GM12878 (cell line): ENCODE measurements at regions not wholly inside any gene's neighbourhood (a gene's known extent, or its start where the extent isn't known, plus 50 kb on each side); places are given as distances from the start of the nearest gene placed in this dataset.

Experiments
- ATAC-seq: fragments of 200-7000 bp; cut with Tn5 transposase; 3 replicates; pipeline ENCODE4 v1.9.1; 2020; ENCODE audit warnings: mild to moderate bottlenecking, moderate library complexity
- BruUV-seq: library from RNA; stranded (reverse); fragments of 400-500 nt; replicated peaks from 2 replicates; lab custom pipeline; 2021; lab: Mats Ljungman, UMichigan
- CTCF ChIA-PET: fragments of 300-600 bp; sonication (Branson Sonifier 250); formaldehyde crosslinking; extraction: SDS; loops from one replicate; lab custom pipeline; 2021; ENCODE audit warnings: inconsistent platforms; lab: Yijun Ruan, JAX
- POLR2A ChIA-PET: fragments of 350-600 bp; formaldehyde crosslinking; extraction: SDS; loops from one replicate; lab custom pipeline; 2021; ENCODE audit warnings: inconsistent platforms; lab: Charles Lee
- RAD21 ChIA-PET: fragments of 300-600 bp; sonication (Branson Sonifier 250); formaldehyde crosslinking; loops from one replicate; lab custom pipeline; 2023; ENCODE audit warnings: antibody characterized with exemption; ENCODE audit not compliant: unreplicated experiment; lab: Charles Lee
- SMC1A ChIA-PET: fragments of 300-600 bp; sonication (Branson Sonifier 250); formaldehyde crosslinking; loops from one replicate; lab custom pipeline; 2023; ENCODE audit not compliant: unreplicated experiment, uncharacterized antibody; lab: Charles Lee
- DNase-seq: peaks from one replicate; pipeline ENCODE4 v3.0.0-alpha.2; 2011; ENCODE audit warnings: low read depth, low spot score
- FAIRE-seq: peaks from 3 replicates; lab custom pipeline; 2011; peaks lifted over from hg19 to GRCh38; lab: Jason Lieb, UNC
- H2AFZ ChIP-seq: 2 replicates; pipeline ENCODE4 v1.6.0; 2011; ENCODE audit warnings: low read depth, low read length, control low read depth; ENCODE audit not compliant: control insufficient read depth
- H3K27ac ChIP-seq: 2 replicates; pipeline ENCODE4 v1.5.1; 2011; ENCODE audit warnings: control low read depth; ENCODE audit not compliant: control insufficient read depth, insufficient read depth
- H3K27me3 ChIP-seq, 2 experiments: replicated peaks in 1 of 2; 2 replicates each; pipeline versions ENCODE4 v1.6.0 to v1.6.1; 2011; ENCODE audit warnings: low read length in 1 of 2; ENCODE audit not compliant: control insufficient read depth in 2 of 2, insufficient read depth in 2 of 2
- H3K36me3 ChIP-seq, 2 experiments: 2 replicates each; pipeline ENCODE4 v1.5.1; 2011; ENCODE audit warnings: low read length in 1 of 2; ENCODE audit not compliant: control insufficient read depth in 2 of 2, insufficient read depth in 2 of 2
- H3K4me1 ChIP-seq: 2 replicates; pipeline ENCODE4 v1.6.1; 2011; ENCODE audit warnings: mild to moderate bottlenecking, low read length, moderate library complexity, mixed read lengths; ENCODE audit not compliant: control insufficient read depth, insufficient read depth
- H3K4me2 ChIP-seq: 2 replicates; pipeline ENCODE4 v1.6.0; 2011; ENCODE audit warnings: control low read depth; ENCODE audit not compliant: control insufficient read depth, insufficient read depth
- H3K4me3 ChIP-seq: fragments of 200-600 bp; sonication (generic); 2 replicates; pipeline ENCODE4 v1.5.1; 2016
- H3K79me2 ChIP-seq: 2 replicates; pipeline ENCODE4 v1.6.0; 2011; ENCODE audit warnings: low read length; ENCODE audit not compliant: control insufficient read depth, insufficient read depth
- H3K9ac ChIP-seq: 2 replicates; pipeline ENCODE4 v1.8.0; 2011; ENCODE audit warnings: low read length, control low read depth, mixed read lengths; ENCODE audit not compliant: control insufficient read depth, insufficient read depth
- H3K9me3 ChIP-seq: replicated peaks from 3 replicates; pipeline ENCODE4 v1.5.1; 2011; ENCODE audit warnings: mild to moderate bottlenecking, low read length; ENCODE audit not compliant: control insufficient read depth, insufficient read depth
- H4K20me1 ChIP-seq: 2 replicates; pipeline ENCODE4 v1.6.0; 2011; ENCODE audit not compliant: control insufficient read depth, insufficient read depth
- BRCA1 ChIP-seq: IDR thresholded peaks from 2 replicates; pipeline ENCODE4 v1.6.1; 2011; ENCODE audit warnings: low read depth, low read length, improper control_type of control experiment
- FOS ChIP-seq: IDR thresholded peaks from 3 replicates; pipeline ENCODE4 v1.6.1; 2011; ENCODE audit warnings: borderline replicate concordance; ENCODE audit not compliant: insufficient read length; ENCODE audit errors: extremely low read depth
- HDGF ChIP-seq: fragments of 450-650 bp; IDR thresholded peaks from 2 replicates; pipeline ENCODE4 v1.6.1; 2016; ENCODE audit warnings: antibody characterized with exemption
- JUND ChIP-seq: IDR thresholded peaks from 2 replicates; pipeline ENCODE4 v1.6.1; 2012; ENCODE audit warnings: low read depth, mild to moderate bottlenecking, low read length, improper control_type of control experiment, moderate library complexity
- KLF5 ChIP-seq: fragments of 450-650 bp; IDR thresholded peaks from 2 replicates; pipeline ENCODE4 v1.6.1; 2014; ENCODE audit warnings: mild to moderate bottlenecking; ENCODE audit not compliant: partially characterized antibody
- MYC ChIP-seq: IDR thresholded peaks from 2 replicates; pipeline ENCODE4 v1.6.1; 2011; ENCODE audit warnings: mild to moderate bottlenecking, low read length, moderate library complexity, inconsistent platforms; ENCODE audit not compliant: insufficient read depth, insufficient replicate concordance, insufficient read length, severe bottlenecking
- PML ChIP-seq: IDR thresholded peaks from 2 replicates; pipeline ENCODE4 v1.6.1; 2012; ENCODE audit warnings: low read length, inconsistent platforms
- POLR2A ChIP-seq: IDR thresholded peaks from 2 replicates; pipeline ENCODE4 v1.6.1; 2011; ENCODE audit warnings: low read depth, mild to moderate bottlenecking, low read length
- RELA ChIP-seq: fragments of 450-650 bp; IDR thresholded peaks from 2 replicates; pipeline ENCODE4 v1.8.0; 2014; ENCODE audit warnings: borderline replicate concordance; ENCODE audit not compliant: partially characterized antibody
- TCF7 ChIP-seq: IDR thresholded peaks from 2 replicates; pipeline ENCODE4 v1.6.1; 2014; ENCODE audit warnings: antibody characterized with exemption, borderline replicate concordance
- WGBS: methylation state at CpG from one replicate; pipeline ENCODE4 v1.1.6; 2016; ENCODE audit warnings: low lambda C conversion rate; ENCODE audit not compliant: insufficient replicate concordance, insufficient coverage; ENCODE audit errors: missing lambda C conversion rate; 5-methylcytosine and 5-hydroxymethylcytosine counted together
- in situ Hi-C: fragments of 300-500 bp; cut with MboI; formaldehyde crosslinking; loops from 9 replicates; pipeline ENCODE4 v1.14.3; 2018; ENCODE audit warnings: mixed read lengths
- intact Hi-C: fragments of 100-400 bp; cut with micrococcal nuclease; formaldehyde crosslinking; loops from one replicate; pipeline ENCODE4 v1.14.2; 2022; ENCODE audit not compliant: unreplicated experiment
- TF ChIP-seq, protein P1 (sequence below): fragments of 450-650 bp; IDR thresholded peaks from 2 replicates; pipeline ENCODE4 v1.6.1; 2017; ENCODE audit warnings: antibody characterized with exemption, mild to moderate bottlenecking, moderate library complexity
- TF ChIP-seq, protein P2 (sequence below): fragments of 450-650 bp; IDR thresholded peaks from 2 replicates; pipeline ENCODE4 v1.6.1; 2018; ENCODE audit warnings: mild to moderate bottlenecking, low read depth, moderate library complexity; ENCODE audit not compliant: partially characterized antibody

DNA sequence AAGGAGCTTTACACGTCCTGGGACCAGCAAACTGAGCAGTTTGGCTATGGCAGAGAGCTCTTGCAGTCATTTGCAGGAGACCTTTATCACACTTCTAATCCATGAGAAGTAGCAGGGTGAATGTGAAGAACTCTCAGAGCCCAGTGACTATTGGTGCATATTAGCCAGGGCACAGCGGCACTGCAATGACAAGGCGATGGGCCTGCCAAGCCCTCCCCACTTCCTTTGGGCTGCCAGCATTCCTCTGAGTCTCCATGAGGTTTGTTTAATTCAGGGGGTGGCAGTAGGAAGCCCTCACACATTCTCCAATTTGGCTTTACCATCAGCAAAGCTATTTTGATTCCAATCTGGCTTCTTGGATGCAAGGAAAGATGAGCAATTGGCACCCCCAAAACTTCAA lies 79.2 kb upstream of the TSPAN7 start:
- no peak overlapping the region for H3K4me2 ChIP-seq
- H3K9ac ChIP-seq = no peak overlapping the region
- H3K36me3 ChIP-seq = no peaks in the 10 kb centered on the region
- H3K4me3 ChIP-seq = no peak overlapping the region
- ChIA-PET CTCF (no interaction called here), RAD21 (no interaction called here), SMC1A (no interaction called here), POLR2A (no interaction called here)
- H3K27me3 ChIP-seq = no peaks in the 10 kb centered on the region; a peak in 1 of 4 replicates
- WGBS = 39% methylated on average over 3 of the region's 3 CpGs
- intact Hi-C loops = no loop called here
- H3K9me3 ChIP-seq = no peaks in the 10 kb centered on the region
- no peaks in the 10 kb centered on the region for H4K20me1 ChIP-seq
- H3K4me1 ChIP-seq = no peaks in the 10 kb centered on the region
- no peak overlapping the region for H3K27ac ChIP-seq
- H2AFZ ChIP-seq = no peak overlapping the region
- H3K79me2 ChIP-seq = no peaks in the 10 kb centered on the region
- no TSS peak for BruUV-seq
- DNase-seq (no peak), ATAC-seq (no peak), FAIRE-seq (no peak)
- TF ChIP-seq, protein P1, sequence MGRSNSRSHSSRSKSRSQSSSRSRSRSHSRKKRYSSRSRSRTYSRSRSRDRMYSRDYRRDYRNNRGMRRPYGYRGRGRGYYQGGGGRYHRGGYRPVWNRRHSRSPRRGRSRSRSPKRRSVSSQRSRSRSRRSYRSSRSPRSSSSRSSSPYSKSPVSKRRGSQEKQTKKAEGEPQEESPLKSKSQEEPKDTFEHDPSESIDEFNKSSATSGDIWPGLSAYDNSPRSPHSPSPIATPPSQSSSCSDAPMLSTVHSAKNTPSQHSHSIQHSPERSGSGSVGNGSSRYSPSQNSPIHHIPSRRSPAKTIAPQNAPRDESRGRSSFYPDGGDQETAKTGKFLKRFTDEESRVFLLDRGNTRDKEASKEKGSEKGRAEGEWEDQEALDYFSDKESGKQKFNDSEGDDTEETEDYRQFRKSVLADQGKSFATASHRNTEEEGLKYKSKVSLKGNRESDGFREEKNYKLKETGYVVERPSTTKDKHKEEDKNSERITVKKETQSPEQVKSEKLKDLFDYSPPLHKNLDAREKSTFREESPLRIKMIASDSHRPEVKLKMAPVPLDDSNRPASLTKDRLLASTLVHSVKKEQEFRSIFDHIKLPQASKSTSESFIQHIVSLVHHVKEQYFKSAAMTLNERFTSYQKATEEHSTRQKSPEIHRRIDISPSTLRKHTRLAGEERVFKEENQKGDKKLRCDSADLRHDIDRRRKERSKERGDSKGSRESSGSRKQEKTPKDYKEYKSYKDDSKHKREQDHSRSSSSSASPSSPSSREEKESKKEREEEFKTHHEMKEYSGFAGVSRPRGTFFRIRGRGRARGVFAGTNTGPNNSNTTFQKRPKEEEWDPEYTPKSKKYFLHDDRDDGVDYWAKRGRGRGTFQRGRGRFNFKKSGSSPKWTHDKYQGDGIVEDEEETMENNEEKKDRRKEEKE = no peak
- TF ChIP-seq BRCA1 (no peak), POLR2A (no peak), RELA (no peak), HDGF (no peak), KLF5 (no peak), MYC (no peak), PML (no peak), FOS (no peak), TCF7 (no peak), JUND (no peak)
- TF ChIP-seq, protein P2, sequence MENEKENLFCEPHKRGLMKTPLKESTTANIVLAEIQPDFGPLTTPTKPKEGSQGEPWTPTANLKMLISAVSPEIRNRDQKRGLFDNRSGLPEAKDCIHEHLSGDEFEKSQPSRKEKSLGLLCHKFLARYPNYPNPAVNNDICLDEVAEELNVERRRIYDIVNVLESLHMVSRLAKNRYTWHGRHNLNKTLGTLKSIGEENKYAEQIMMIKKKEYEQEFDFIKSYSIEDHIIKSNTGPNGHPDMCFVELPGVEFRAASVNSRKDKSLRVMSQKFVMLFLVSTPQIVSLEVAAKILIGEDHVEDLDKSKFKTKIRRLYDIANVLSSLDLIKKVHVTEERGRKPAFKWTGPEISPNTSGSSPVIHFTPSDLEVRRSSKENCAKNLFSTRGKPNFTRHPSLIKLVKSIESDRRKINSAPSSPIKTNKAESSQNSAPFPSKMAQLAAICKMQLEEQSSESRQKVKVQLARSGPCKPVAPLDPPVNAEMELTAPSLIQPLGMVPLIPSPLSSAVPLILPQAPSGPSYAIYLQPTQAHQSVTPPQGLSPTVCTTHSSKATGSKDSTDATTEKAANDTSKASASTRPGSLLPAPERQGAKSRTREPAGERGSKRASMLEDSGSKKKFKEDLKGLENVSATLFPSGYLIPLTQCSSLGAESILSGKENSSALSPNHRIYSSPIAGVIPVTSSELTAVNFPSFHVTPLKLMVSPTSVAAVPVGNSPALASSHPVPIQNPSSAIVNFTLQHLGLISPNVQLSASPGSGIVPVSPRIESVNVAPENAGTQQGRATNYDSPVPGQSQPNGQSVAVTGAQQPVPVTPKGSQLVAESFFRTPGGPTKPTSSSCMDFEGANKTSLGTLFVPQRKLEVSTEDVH = no peak
- in situ Hi-C loops = no loop called here
